Astrocyte of the spinal cord (primary cell): ENCODE measurements at regions not wholly inside any gene's neighbourhood (a gene's known extent, or its start where the extent isn't known, plus 50 kb on each side); places are given as distances from the start of the nearest gene placed in this dataset.

Source experiments
- DNase-seq: peaks from one replicate; pipeline ENCODE4 v3.0.0; 2011; ENCODE audit warnings: low read depth, low spot score
- H3K4me3 ChIP-seq: 2 replicates; pipeline ENCODE4 v1.5.1; 2011; ENCODE audit warnings: low read depth, mild to moderate bottlenecking, low read length, moderate library complexity
- CTCF ChIP-seq: IDR thresholded peaks from 2 replicates; pipeline ENCODE4 v1.5.1; 2012; ENCODE audit warnings: low read depth, mild to moderate bottlenecking, low read length, inconsistent platforms
- in situ Hi-C: cut with HindIII; loops from 2 replicates; pipeline ENCODE4 v1.10.0; 2017; ENCODE audit warnings: low sequenced_read_pairs

- TF ChIP-seq CTCF = no peak
- DNase-seq = no peak
- in situ Hi-C loops = no loop called here
- H3K4me3 ChIP-seq = no peak overlapping the region
Observed at GRCh38 chr2:206886696-206887095, 52.6 kb upstream of the CPO start.

DNA sequence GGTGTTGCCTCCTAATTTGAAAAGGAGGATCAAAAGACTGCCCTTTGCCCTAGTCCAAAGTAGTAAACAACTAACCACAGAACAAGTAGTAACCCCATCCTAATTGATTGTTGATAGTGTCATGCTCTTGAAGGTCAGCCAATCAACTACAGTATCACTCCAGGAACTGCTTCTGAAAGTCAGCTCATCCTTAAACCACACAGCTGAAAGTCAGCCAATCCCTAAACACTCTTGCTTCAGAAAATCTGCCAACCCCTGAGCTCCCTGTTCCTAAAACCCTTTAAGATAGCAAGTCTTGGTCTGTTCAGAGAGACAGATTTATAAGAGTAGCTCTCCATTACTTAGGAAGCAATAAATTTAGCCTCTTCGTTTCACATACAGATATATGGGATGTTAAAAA is 51.6 kb upstream of the CPO start:
- in situ Hi-C loops = no loop called here
- no peak for DNase-seq
- no peak for TF ChIP-seq CTCF
- no peak overlapping the region for H3K4me3 ChIP-seq
